Adrenal gland (tissue), 9 donors: ENCODE measurements at regions not wholly inside any gene's neighbourhood (a gene's known extent, or its start where the extent isn't known, plus 50 kb on each side); places are given as distances from the start of the nearest gene placed in this dataset.

Experiments
- DNase-seq, 7 donors: peaks; one replicate each; pipeline ENCODE4 v3.0.0-alpha.2; 2019 to 2020
- H3K27ac ChIP-seq, 5 donors: fragments of 200-600 bp; sonication (generic) in 4 of 5; 1 replicate in 3 of 5; 2 replicates in 2 of 5; pipeline versions ENCODE4 v1.5.1 to v1.8.0; 2016 to 2020; ENCODE audit warnings: mild to moderate bottlenecking in 1 of 5
- H3K27me3 ChIP-seq: fragments of 200-600 bp; 2 replicates; pipeline ENCODE4 v1.8.0; 2021
- H3K36me3 ChIP-seq, 2 donors: fragments of 200-600 bp; replicated peaks in 1 of 2; 1 replicate in 1 of 2; 2 replicates in 1 of 2; pipeline versions ENCODE4 v1.5.1 to v1.8.0; 2018 to 2022
- H3K4me1 ChIP-seq, 2 donors: fragments of 200-600 bp; replicated peaks in 1 of 2; 1 replicate in 1 of 2; 2 replicates in 1 of 2; pipeline versions ENCODE4 v1.5.1 to v1.8.0; 2018 to 2021
- H3K4me3 ChIP-seq, 4 donors: fragments of 200-600 bp; sonication (generic) in 3 of 4; one replicate each; pipeline ENCODE4 v1.5.1; 2016 to 2018
- H3K9me3 ChIP-seq, 3 donors: fragments of 200-600 bp; sonication (generic) in 1 of 3; replicated peaks in 1 of 3; 1 replicate in 2 of 3; 2 replicates in 1 of 3; pipeline versions ENCODE4 v1.5.1 to v1.8.0; 2016 to 2021
- POLR2A ChIP-seq, 2 donors: fragments of 450-650 bp; IDR thresholded peaks; one replicate each; pipeline ENCODE4 v1.6.1; 2017; ENCODE audit warnings: antibody characterized with exemption in 2 of 2, mild to moderate bottlenecking in 2 of 2, moderate library complexity in 1 of 2
- WGBS, 4 donors: extraction: QIAGEN DNeasy Blood & Tissue Kit in 2 of 4; methylation state at CpG; one replicate each; pipeline versions ENCODE4 v1.1.5 to v1.1.7; 2013 to 2017; 5-methylcytosine and 5-hydroxymethylcytosine counted together
- intact Hi-C, 2 donors: fragments of 100-400 bp; cut with DNase I; formaldehyde crosslinking; loops; one replicate each; pipeline versions ENCODE4 v1.14.1 to v1.15.0; 2022 to 2023
- TF ChIP-seq, protein P1 (sequence below), 6 experiments: fragments of 450-650 bp in 4 of 6; fragments of 200-600 bp in 2 of 6; sonication (generic) in 1 of 6; IDR thresholded peaks; 1 replicate in 5 of 6; 2 replicates in 1 of 6; pipeline versions ENCODE4 v1.5.1 to v1.8.0; 2016 to 2021; ENCODE audit warnings: antibody characterized with exemption in 6 of 6, mild to moderate bottlenecking in 2 of 6, moderate library complexity in 1 of 6
- donor health status: healthy with polysubstance abuse.
- donor health status: Bipolar disorder and iron deficiency.
- donor health status: DM: yes; HTN: yes; CAD: no.
- donor health status: DM: no; HTN: no; CAD: no.
- donor health status: DM: no; HTN: no; CAD: no.

DNA sequence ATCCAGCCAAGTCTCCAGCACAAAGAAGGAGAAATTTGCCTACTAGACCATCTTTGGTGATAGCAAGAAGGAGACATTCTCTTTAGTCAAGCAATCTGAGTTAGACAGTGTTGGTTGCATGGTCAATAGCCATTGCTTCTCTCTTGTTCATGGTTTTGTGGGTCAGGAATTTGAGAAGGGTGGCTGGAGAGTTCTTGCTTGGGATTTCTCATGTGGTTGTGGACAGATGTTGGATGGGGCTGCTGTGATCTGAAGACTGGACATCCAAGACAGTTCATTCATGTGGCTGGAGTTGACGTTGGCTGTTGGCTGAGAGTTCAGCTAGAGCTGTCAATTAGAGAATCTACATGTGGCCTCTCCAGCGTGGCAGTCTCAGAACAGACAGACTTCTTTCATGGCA lies 322.3 kb upstream of the PRDM1 start:
- H3K27ac ChIP-seq: no peak overlapping the region
- intact Hi-C loops: no loop called here
- H3K27me3 ChIP-seq: no peaks in the 10 kb centered on the region
- DNase-seq: no peak
- WGBS, 4 donors: 67 to 88% (median 77%) methylated on average over 1 to 2 of the region's 2 CpGs
- no peaks in the 10 kb centered on the region for H3K36me3 ChIP-seq
- H3K4me3 ChIP-seq: no peak overlapping the region
- TF ChIP-seq POLR2A (IDR thresholded peaks at IDR 0.05): no peak
- TF ChIP-seq, protein P1, sequence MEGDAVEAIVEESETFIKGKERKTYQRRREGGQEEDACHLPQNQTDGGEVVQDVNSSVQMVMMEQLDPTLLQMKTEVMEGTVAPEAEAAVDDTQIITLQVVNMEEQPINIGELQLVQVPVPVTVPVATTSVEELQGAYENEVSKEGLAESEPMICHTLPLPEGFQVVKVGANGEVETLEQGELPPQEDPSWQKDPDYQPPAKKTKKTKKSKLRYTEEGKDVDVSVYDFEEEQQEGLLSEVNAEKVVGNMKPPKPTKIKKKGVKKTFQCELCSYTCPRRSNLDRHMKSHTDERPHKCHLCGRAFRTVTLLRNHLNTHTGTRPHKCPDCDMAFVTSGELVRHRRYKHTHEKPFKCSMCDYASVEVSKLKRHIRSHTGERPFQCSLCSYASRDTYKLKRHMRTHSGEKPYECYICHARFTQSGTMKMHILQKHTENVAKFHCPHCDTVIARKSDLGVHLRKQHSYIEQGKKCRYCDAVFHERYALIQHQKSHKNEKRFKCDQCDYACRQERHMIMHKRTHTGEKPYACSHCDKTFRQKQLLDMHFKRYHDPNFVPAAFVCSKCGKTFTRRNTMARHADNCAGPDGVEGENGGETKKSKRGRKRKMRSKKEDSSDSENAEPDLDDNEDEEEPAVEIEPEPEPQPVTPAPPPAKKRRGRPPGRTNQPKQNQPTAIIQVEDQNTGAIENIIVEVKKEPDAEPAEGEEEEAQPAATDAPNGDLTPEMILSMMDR (IDR thresholded peaks at IDR 0.05): no peak
- H3K9me3 ChIP-seq: no peaks in the 10 kb centered on the region
- H3K4me1 ChIP-seq: no peaks in the 10 kb centered on the region

DNA sequence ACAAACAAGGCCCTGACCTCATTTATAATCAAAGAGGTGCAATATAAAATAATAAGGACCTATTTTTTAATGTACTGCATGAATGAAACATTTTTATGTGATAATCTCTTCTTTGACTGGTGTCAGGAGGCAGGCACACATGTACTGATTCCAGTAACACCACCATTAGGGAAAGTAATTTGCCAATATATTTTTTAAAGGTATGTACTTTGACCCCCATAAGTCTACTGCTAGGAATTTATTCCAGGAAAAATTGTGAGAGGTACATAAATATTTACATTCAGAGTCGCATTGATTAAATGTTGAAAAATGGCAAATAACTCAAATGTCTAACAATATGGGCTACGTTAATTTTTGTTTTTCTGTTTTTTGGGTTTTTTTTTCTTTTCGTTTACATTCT lies 325.4 kb upstream of the PRDM1 start:
- no peaks in the 10 kb centered on the region for H3K9me3 ChIP-seq
- no peak for TF ChIP-seq POLR2A (IDR thresholded peaks at IDR 0.05)
- TF ChIP-seq, protein P1 (IDR thresholded peaks at IDR 0.05): no peak
- H3K4me3 ChIP-seq: no peak overlapping the region
- no peaks in the 10 kb centered on the region for H3K27me3 ChIP-seq
- no peak overlapping the region for H3K27ac ChIP-seq
- H3K36me3 ChIP-seq: no peaks in the 10 kb centered on the region
- WGBS, 4 donors: 81 to 92% (median 86%) methylated on average over 3 of the region's 3 CpGs
- intact Hi-C loops: no loop called here
- H3K4me1 ChIP-seq: no peaks in the 10 kb centered on the region
- DNase-seq: no peak

DNA sequence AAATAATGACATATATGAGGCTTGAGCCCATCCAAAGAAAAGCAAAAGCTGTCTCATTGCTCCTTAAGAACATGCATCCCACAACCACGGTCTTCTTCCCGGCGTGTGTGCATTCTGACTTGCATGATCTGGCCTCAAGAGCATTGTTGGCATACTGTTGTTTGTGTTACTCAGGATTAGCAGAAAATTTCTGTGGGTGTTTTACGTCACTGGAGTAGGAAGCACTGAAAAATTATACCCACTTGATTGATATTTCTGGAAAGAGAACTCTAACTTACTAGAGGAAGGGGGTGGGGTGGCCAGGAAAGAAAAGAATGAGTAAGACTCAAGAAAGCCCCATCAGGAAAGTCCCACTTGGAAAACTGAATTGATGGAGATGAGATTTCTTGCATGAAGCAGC lies 326.2 kb upstream of the PRDM1 start:
- Histone ChIP-seq H3K27me3 (no peaks in the 10 kb centered on the region), H3K4me3 (no peak overlapping the region), H3K9me3 (no peaks in the 10 kb centered on the region), H3K27ac (no peak overlapping the region), H3K36me3 (no peaks in the 10 kb centered on the region), H3K4me1 (no peaks in the 10 kb centered on the region)
- TF ChIP-seq POLR2A (IDR thresholded peaks at IDR 0.05): no peak
- TF ChIP-seq, protein P1 (IDR thresholded peaks at IDR 0.05): no peak
- 54 to 73% (median 68%) methylated on average over 4 of the region's 4 CpGs for WGBS, 4 donors
- intact Hi-C loops: no loop called here
- DNase-seq: no peak

DNA sequence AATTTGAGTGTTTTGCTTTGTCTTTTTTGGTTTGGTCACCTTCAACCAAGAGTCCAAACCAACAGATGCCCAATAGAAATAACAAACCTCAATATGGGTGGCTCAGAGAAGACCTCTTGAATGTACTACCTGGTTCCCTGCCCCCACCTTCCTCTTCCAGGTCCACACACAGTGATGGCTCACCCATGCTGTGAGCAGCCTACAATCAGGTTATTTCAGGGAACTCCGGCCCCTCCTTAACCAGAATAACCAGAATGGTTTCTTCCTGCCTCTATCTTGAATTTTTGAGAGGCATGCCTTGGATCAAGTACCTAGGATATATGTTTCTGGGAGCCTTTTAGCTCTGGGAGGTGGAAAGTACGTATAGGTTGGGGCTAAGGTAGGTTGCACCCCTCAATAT lies 327.1 kb upstream of the PRDM1 start:
- H3K27ac ChIP-seq: no peak overlapping the region
- no peaks in the 10 kb centered on the region for H3K36me3 ChIP-seq
- 74 to 97% (median 88%) methylated on average over 2 of the region's 2 CpGs for WGBS, 4 donors
- intact Hi-C loops: no loop called here
- DNase-seq: no peak
- no peaks in the 10 kb centered on the region for H3K9me3 ChIP-seq
- H3K4me3 ChIP-seq: no peak overlapping the region
- no peaks in the 10 kb centered on the region for H3K27me3 ChIP-seq
- no peaks in the 10 kb centered on the region for H3K4me1 ChIP-seq
- TF ChIP-seq, protein P1 (IDR thresholded peaks at IDR 0.05): no peak
- no peak for TF ChIP-seq POLR2A (IDR thresholded peaks at IDR 0.05)
